C4-2B (cell line): ENCODE measurements at regions not wholly inside any gene's neighbourhood (a gene's known extent, or its start where the extent isn't known, plus 50 kb on each side); places are given as distances from the start of the nearest gene placed in this dataset.

ENCODE experiments used
- CTCF ChIP-seq: fragments of 450-650 bp; conservative IDR thresholded peaks from 2 replicates; pipeline ENCODE4 v1.5.1; 2017; ENCODE audit warnings: mild to moderate bottlenecking
- ZFX ChIP-seq: fragments of 450-650 bp; IDR thresholded peaks from 2 replicates; pipeline ENCODE4 v1.6.1; 2017

GRCh38 chr17:47066841-47067682 lies 88.0 kb upstream of the RPRML start:
- no peak for TF ChIP-seq CTCF
- TF ChIP-seq ZFX = peak; percentile 78; the same call in 1 of the 2 replicates
